Stomach (tissue), 4 donors: ENCODE measurements at regions not wholly inside any gene's neighbourhood (a gene's known extent, or its start where the extent isn't known, plus 50 kb on each side); places are given as distances from the start of the nearest gene placed in this dataset.

Source experiments
- CTCF ChIP-seq, 7 experiments: fragments of 450-650 bp in 4 of 7; fragments of 200-600 bp in 3 of 7; sonication (generic) in 3 of 7; IDR thresholded peaks; one replicate each; pipeline ENCODE4 v1.5.1; 2016 to 2019; ENCODE audit warnings: antibody characterized with exemption in 7 of 7, control low read depth in 2 of 7, mild to moderate bottlenecking in 1 of 7
- POLR2AphosphoS5 ChIP-seq, 3 donors: sonication (generic); formaldehyde crosslinking; IDR thresholded peaks; one replicate each; pipeline ENCODE4 v1.6.1; 2016; ENCODE audit warnings: antibody characterized with exemption in 3 of 3

GRCh38 chr13:82506805-82507414 is 1375.4 kb downstream of the SLITRK1 start:
- TF ChIP-seq CTCF (IDR thresholded peaks at IDR 0.05) (no peak), POLR2AphosphoS5 (IDR thresholded peaks at IDR 0.05) (no peak)
